Ascending aorta (tissue), 2 donors: ENCODE measurements at regions not wholly inside any gene's neighbourhood (a gene's known extent, or its start where the extent isn't known, plus 50 kb on each side); places are given as distances from the start of the nearest gene placed in this dataset.

Experiments
- DNase-seq, 2 donors: peaks; one replicate each; pipeline ENCODE4 v3.0.0-alpha.2; 2019; ENCODE audit warnings: low spot score in 2 of 2
- H3K27ac ChIP-seq, 2 donors: fragments of 200-600 bp; sonication (generic); one replicate each; pipeline ENCODE4 v1.5.1; 2016 to 2017; ENCODE audit warnings: mild to moderate bottlenecking in 1 of 2
- H3K27me3 ChIP-seq: fragments of 200-600 bp; sonication (generic); one replicate; pipeline ENCODE4 v1.5.1; 2017
- H3K36me3 ChIP-seq, 2 donors: fragments of 200-600 bp; sonication (generic); one replicate each; pipeline ENCODE4 v1.5.1; 2016
- H3K4me1 ChIP-seq, 2 donors: fragments of 200-600 bp; sonication (generic); one replicate each; pipeline ENCODE4 v1.5.1; 2016 to 2017; ENCODE audit warnings: mild to moderate bottlenecking in 1 of 2
- H3K4me3 ChIP-seq, 2 donors: fragments of 200-600 bp; sonication (generic); one replicate each; pipeline ENCODE4 v1.5.1; 2016 to 2017; ENCODE audit warnings: mild to moderate bottlenecking in 1 of 2
- H3K9me3 ChIP-seq, 2 donors: fragments of 200-600 bp; sonication (generic); one replicate each; pipeline ENCODE4 v1.5.1; 2016
- CTCF ChIP-seq, 3 experiments: fragments of 200-600 bp in 2 of 3; fragments of 450-650 bp in 1 of 3; sonication (generic) in 2 of 3; IDR thresholded peaks; one replicate each; pipeline ENCODE4 v1.5.1; 2016 to 2019; ENCODE audit warnings: antibody characterized with exemption in 3 of 3, mild to moderate bottlenecking in 1 of 3, moderate library complexity in 1 of 3
- intact Hi-C: fragments of 100-400 bp; cut with DNase I; formaldehyde crosslinking; loops from one replicate; pipeline ENCODE4 v1.15.1; 2023

- H3K36me3 ChIP-seq, result no peaks in the 10 kb centered on the region
- no peak for TF ChIP-seq CTCF (IDR thresholded peaks at IDR 0.05)
- intact Hi-C loops, result no loop called here
These were observed 193.3 kb upstream of the RASGEF1B start for GRCh38 chr4:81665045-81665444.

GRCh38 chr4:81664079-81664478 is 192.4 kb upstream of the RASGEF1B start:
- intact Hi-C loops, result no loop called here
- no peak for TF ChIP-seq CTCF (IDR thresholded peaks at IDR 0.05)
- H3K27ac ChIP-seq, result no peak overlapping the region
- no peaks in the 10 kb centered on the region for H3K4me1 ChIP-seq
- no peaks in the 10 kb centered on the region for H3K27me3 ChIP-seq
- no peak overlapping the region for H3K4me3 ChIP-seq
- H3K36me3 ChIP-seq, result no peaks in the 10 kb centered on the region
- no peaks in the 10 kb centered on the region for H3K9me3 ChIP-seq
- DNase-seq, result no peak

More at GRCh38 chr4:81665045-81665444, 193.3 kb upstream of the RASGEF1B start:
- H3K4me1 ChIP-seq, result no peaks in the 10 kb centered on the region
- no peaks in the 10 kb centered on the region for H3K27me3 ChIP-seq
- DNase-seq, result no peak
- no peak overlapping the region for H3K4me3 ChIP-seq
- H3K9me3 ChIP-seq, result no peaks in the 10 kb centered on the region
- H3K27ac ChIP-seq, result no peak overlapping the region

- no peak for TF ChIP-seq CTCF (IDR thresholded peaks at IDR 0.05)
- no peak overlapping the region for H3K4me3 ChIP-seq
- H3K27me3 ChIP-seq, result no peaks in the 10 kb centered on the region
- no peak overlapping the region for H3K27ac ChIP-seq
- intact Hi-C loops, result no loop called here
- no peaks in the 10 kb centered on the region for H3K36me3 ChIP-seq
- no peaks in the 10 kb centered on the region for H3K9me3 ChIP-seq
- no peaks in the 10 kb centered on the region for H3K4me1 ChIP-seq
- DNase-seq, result no peak
These were observed 191.7 kb upstream of the RASGEF1B start for GRCh38 chr4:81663368-81663767.

GRCh38 chr4:81659051-81659450 is 187.3 kb upstream of the RASGEF1B start:
- Histone ChIP-seq H3K27ac (no peak overlapping the region), H3K27me3 (no peaks in the 10 kb centered on the region), H3K9me3 (no peaks in the 10 kb centered on the region), H3K4me1 (no peaks in the 10 kb centered on the region), H3K36me3 (no peaks in the 10 kb centered on the region), H3K4me3 (no peak overlapping the region)
- no peak for TF ChIP-seq CTCF (IDR thresholded peaks at IDR 0.05)
- intact Hi-C loops, result no loop called here
- DNase-seq, result no peak

GRCh38 chr4:81652069-81652478 is 180.4 kb upstream of the RASGEF1B start:
- H3K4me3 ChIP-seq, result no peak overlapping the region
- no peak for TF ChIP-seq CTCF (IDR thresholded peaks at IDR 0.05)
- no peaks in the 10 kb centered on the region for H3K4me1 ChIP-seq
- H3K36me3 ChIP-seq, result no peaks in the 10 kb centered on the region
- H3K9me3 ChIP-seq, result no peaks in the 10 kb centered on the region
- DNase-seq, result no peak
- H3K27me3 ChIP-seq, result no peaks in the 10 kb centered on the region
- intact Hi-C loops, result no loop called here
- H3K27ac ChIP-seq, result no peak overlapping the region

- Histone ChIP-seq H3K36me3 (no peaks in the 10 kb centered on the region), H3K27ac (no peak overlapping the region), H3K9me3 (no peaks in the 10 kb centered on the region), H3K27me3 (no peaks in the 10 kb centered on the region), H3K4me3 (no peak overlapping the region), H3K4me1 (no peaks in the 10 kb centered on the region)
- TF ChIP-seq CTCF (IDR thresholded peaks at IDR 0.05), result no peak
- intact Hi-C loops, result no loop called here
- no peak for DNase-seq
These were observed 179.7 kb upstream of the RASGEF1B start for GRCh38 chr4:81651243-81651899.
